ENCODE measurements at regions not wholly inside any gene's neighbourhood (a gene's known extent, or its start where the extent isn't known, plus 50 kb on each side); places are given as distances from the start of the nearest gene placed in this dataset.

DNA sequence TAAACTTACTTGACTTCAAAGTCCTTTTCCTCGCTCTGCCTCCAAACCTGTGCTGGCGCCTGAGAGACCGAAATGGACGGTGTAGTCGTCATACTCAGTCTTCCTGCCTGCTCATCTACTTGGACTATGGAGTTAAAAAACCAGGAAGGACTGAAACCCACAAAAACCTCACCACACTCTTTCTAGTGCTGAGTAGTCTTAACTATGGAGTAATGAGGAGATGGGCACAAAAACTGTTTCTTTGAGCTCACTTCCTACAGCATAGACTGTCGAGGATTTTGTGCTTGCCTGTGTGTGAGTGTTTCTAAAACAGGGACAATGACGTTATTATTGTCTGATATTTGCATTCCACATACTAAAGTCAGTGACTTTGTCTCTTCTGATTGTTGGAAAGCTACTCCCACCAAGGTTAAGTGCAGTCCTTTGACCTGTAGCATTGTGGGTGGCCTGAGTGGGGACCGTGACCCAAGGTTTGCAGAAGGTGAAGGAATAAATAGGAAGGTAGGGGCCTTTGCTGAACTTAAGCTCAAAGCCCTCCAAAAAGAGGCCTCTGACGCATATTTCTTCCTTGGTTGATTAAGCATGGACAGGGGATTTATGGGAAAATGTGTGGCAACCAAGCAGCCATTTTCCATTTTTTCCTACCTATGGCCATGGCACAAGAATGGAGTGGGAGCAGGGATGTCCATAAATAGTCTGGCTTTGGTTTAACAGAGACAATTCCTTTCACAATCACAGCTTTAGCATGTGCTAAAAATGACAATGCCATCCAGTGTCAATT is 109.6 kb downstream of the ZBTB18 start:
- no peak for TF ChIP-seq ZNF384 (IDR thresholded peaks at IDR 0.05)
- no peak for TF ChIP-seq FOXK2 (IDR thresholded peaks at IDR 0.05)
- no peak for TF ChIP-seq BHLHE40 (IDR thresholded peaks at IDR 0.05; ENCODE audit: borderline replicate concordance)
- TF ChIP-seq FOXA1 (IDR thresholded peaks at IDR 0.05): no peak
- TF ChIP-seq SP1 (IDR thresholded peaks at IDR 0.05): no peak
- no peak for TF ChIP-seq TARDBP (IDR thresholded peaks at IDR 0.05)
- no peak for TF ChIP-seq FOXM1 (IDR thresholded peaks at IDR 0.05; ENCODE audit: borderline replicate concordance)
- TF ChIP-seq L3MBTL2 (conservative IDR thresholded peaks at IDR 0.05): no peak
- TF ChIP-seq SUZ12 (IDR thresholded peaks at IDR 0.05): no peak
- TF ChIP-seq HDGF (IDR thresholded peaks at IDR 0.05; ENCODE audit: borderline replicate concordance): no peak
